ENCODE measurements at regions not wholly inside any gene's neighbourhood (a gene's known extent, or its start where the extent isn't known, plus 50 kb on each side); places are given as distances from the start of the nearest gene placed in this dataset.

- no peak for TF ChIP-seq EZH2 (IDR thresholded peaks at IDR 0.05; ENCODE audit: insufficient read depth, poor library complexity, severe bottlenecking)
- TF ChIP-seq EZH2phosphoT487 (IDR thresholded peaks at IDR 0.05; ENCODE audit: insufficient read depth, low read depth), result no peak
These were observed 816.9 kb upstream of the POT1 start for GRCh38 chr7:125746510-125746909.
